ENCODE measurements at regions not wholly inside any gene's neighbourhood (a gene's known extent, or its start where the extent isn't known, plus 50 kb on each side); places are given as distances from the start of the nearest gene placed in this dataset.

GRCh38 chr11:122491509-122491908, 164.0 kb upstream of the UBASH3B start:
- TF ChIP-seq CTCF (conservative IDR thresholded peaks at IDR 0.05; ENCODE audit: low read depth, low read length) (no peak), EZH2 (IDR thresholded peaks at IDR 0.05; ENCODE audit: low read length, unreplicated experiment) (no peak)

Measured in PC-3 (cell line).